Endothelial cell (in vitro differentiated cells): ENCODE measurements at regions not wholly inside any gene's neighbourhood (a gene's known extent, or its start where the extent isn't known, plus 50 kb on each side); places are given as distances from the start of the nearest gene placed in this dataset.

Experiments used
- DNase-seq: peaks from one replicate; pipeline ENCODE4 v3.0.0; 2021; ENCODE audit warnings: low spot score
- H3K27ac Mint-ChIP-seq: one replicate; pipeline ENCODE4 v1.8.0; 2021; ENCODE audit warnings: mixed read lengths, inconsistent platforms; ENCODE audit not compliant: unreplicated experiment
- H3K27me3 Mint-ChIP-seq: one replicate; pipeline ENCODE4 v1.8.0; 2021; ENCODE audit warnings: mild to moderate bottlenecking, moderate library complexity, mixed read lengths, inconsistent platforms; ENCODE audit not compliant: unreplicated experiment
- H3K36me3 Mint-ChIP-seq: one replicate; pipeline ENCODE4 v1.8.0; 2021; ENCODE audit warnings: mild to moderate bottlenecking, low read depth, mixed read lengths, inconsistent platforms; ENCODE audit not compliant: unreplicated experiment
- H3K4me1 Mint-ChIP-seq: one replicate; pipeline ENCODE4 v1.8.0; 2021; ENCODE audit warnings: mild to moderate bottlenecking, mixed read lengths, inconsistent platforms; ENCODE audit not compliant: unreplicated experiment
- H3K4me3 Mint-ChIP-seq: one replicate; pipeline ENCODE4 v1.8.0; 2021; ENCODE audit warnings: mild to moderate bottlenecking, mixed read lengths, inconsistent platforms; ENCODE audit not compliant: unreplicated experiment
- H3K9me3 Mint-ChIP-seq: one replicate; pipeline ENCODE4 v1.8.0; 2021; ENCODE audit warnings: mixed read lengths, inconsistent platforms; ENCODE audit not compliant: unreplicated experiment
- CTCF ChIP-seq: fragments of 200-600 bp; sonication (generic); IDR thresholded peaks from one replicate; pipeline ENCODE4 v1.5.0; 2021; ENCODE audit warnings: antibody characterized with exemption; ENCODE audit not compliant: unreplicated experiment

DNA sequence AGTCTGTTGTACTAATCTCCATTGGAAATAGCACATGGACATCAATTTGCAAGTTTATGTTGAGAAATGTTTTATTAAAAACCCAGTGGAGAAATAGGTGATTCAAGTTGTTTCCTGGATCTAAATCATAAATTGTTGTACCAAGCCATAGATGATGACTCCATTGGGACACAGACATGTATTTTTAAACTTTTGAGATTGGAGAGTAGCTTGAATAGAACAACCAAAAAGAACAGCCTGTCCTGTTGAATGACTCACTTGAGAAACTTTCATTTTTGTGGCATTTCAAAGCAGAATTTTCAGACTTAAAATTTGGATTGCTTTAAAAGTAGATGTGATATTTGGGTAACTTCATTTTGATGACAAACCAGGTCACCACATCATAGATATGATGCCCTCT lies 197.5 kb downstream of the GPAM start:
- no peak for TF ChIP-seq CTCF
- peaks cover 4% of the 10 kb centered on the region for H3K27me3 Mint-ChIP-seq
- H3K27ac Mint-ChIP-seq, result no peak overlapping the region
- no peaks in the 10 kb centered on the region for H3K9me3 Mint-ChIP-seq
- H3K36me3 Mint-ChIP-seq, result no peaks in the 10 kb centered on the region
- H3K4me1 Mint-ChIP-seq, result no peaks in the 10 kb centered on the region
- H3K4me3 Mint-ChIP-seq, result no peak overlapping the region
- no peak for DNase-seq

- Mint-ChIP-seq H3K36me3 (no peaks in the 10 kb centered on the region), H3K4me3 (no peak overlapping the region), H3K9me3 (no peaks in the 10 kb centered on the region), H3K27me3 (peaks cover 4% of the 10 kb centered on the region), H3K4me1 (no peaks in the 10 kb centered on the region), H3K27ac (no peak overlapping the region)
- DNase-seq, result no peak
- TF ChIP-seq CTCF, result no peak
These were observed 194.9 kb downstream of the GPAM start for GRCh38 chr10:111988646-111989045.

DNA sequence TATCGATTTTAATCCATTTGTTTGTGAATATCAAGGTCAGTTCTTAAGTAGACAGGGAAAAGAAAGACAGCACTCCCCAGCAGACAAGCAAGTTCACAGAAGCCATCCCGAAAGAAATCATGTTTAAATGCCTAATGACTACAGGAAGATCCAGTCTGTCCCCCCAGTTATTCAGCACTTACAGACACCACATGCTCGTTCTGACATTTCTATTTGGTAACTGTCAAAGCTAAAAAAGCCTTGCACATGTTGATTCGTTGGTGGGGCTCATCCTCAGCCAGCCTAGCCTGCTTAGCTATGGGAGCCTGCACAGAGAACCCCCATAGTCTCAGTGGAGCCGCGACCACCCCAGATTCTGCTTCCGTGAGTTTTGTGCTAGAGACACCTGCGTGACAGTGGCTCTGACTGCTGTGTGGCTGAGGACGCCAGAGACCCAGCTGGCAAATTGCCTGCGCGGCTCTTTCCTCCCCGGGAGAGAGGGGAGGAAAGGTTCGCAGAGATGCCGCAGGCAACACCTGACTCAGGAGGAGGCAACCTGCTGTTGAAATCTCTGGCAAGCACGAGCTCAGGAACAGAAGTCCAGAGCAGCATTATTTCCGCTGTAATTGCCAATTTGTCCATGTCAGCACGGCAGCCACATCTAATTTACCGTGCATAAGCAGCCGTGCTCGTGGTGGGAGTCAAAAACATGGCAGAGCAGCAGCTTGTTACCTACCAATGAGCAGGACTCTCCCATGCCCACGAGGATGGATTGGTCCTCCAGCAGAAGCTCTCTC lies 194.2 kb downstream of the GPAM start:
- H3K27ac Mint-ChIP-seq, result no peak overlapping the region
- no peaks in the 10 kb centered on the region for H3K36me3 Mint-ChIP-seq
- H3K4me1 Mint-ChIP-seq, result no peaks in the 10 kb centered on the region
- H3K4me3 Mint-ChIP-seq, result no peak overlapping the region
- peaks cover 4% of the 10 kb centered on the region for H3K27me3 Mint-ChIP-seq
- no peak for TF ChIP-seq CTCF
- no peak for DNase-seq
- H3K9me3 Mint-ChIP-seq, result no peaks in the 10 kb centered on the region

DNA sequence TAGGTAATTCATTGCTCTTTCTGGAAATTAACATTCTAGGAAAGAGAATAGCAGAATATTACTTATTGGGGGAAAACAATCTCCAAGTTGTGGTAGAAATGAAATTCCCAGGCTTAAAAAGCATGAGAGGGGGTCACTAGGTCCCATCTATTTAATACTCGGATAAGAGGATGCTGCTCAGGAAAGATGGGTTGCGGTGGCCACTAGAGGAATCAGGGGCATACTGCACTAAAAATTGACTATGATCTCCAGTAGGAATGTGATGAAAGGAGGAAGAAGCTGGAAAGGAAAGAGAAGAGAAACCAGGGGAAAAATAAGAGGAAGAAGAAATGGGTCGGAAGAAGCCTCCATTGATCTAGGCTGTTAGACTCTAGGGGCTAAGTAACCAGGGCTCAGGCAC lies 192.8 kb downstream of the GPAM start:
- no peak overlapping the region for H3K4me3 Mint-ChIP-seq
- DNase-seq, result no peak
- no peak overlapping the region for H3K27ac Mint-ChIP-seq
- H3K36me3 Mint-ChIP-seq, result no peaks in the 10 kb centered on the region
- no peak for TF ChIP-seq CTCF
- peaks cover 4% of the 10 kb centered on the region for H3K27me3 Mint-ChIP-seq
- no peaks in the 10 kb centered on the region for H3K9me3 Mint-ChIP-seq
- H3K4me1 Mint-ChIP-seq, result peaks cover 4% of the 10 kb centered on the region

GRCh38 chr10:111993321-111993720 lies 190.2 kb downstream of the GPAM start:
- H3K4me1 Mint-ChIP-seq, result peaks cover 8% of the 10 kb centered on the region
- no peaks in the 10 kb centered on the region for H3K36me3 Mint-ChIP-seq
- no peak for TF ChIP-seq CTCF
- no peak overlapping the region for H3K4me3 Mint-ChIP-seq
- no peaks in the 10 kb centered on the region for H3K9me3 Mint-ChIP-seq
- no peak overlapping the region for H3K27ac Mint-ChIP-seq
- DNase-seq, result no peak
- H3K27me3 Mint-ChIP-seq, result peaks cover 4% of the 10 kb centered on the region
